GM12801 (cell line): ENCODE measurements at regions not wholly inside any gene's neighbourhood (a gene's known extent, or its start where the extent isn't known, plus 50 kb on each side); places are given as distances from the start of the nearest gene placed in this dataset.

Experiments used
- TF ChIP-seq, protein P1 (sequence below): IDR thresholded peaks from one replicate; pipeline ENCODE4 v1.5.1; 2011; ENCODE audit warnings: control low read depth; ENCODE audit not compliant: insufficient read length; ENCODE audit errors: extremely low read depth

DNA sequence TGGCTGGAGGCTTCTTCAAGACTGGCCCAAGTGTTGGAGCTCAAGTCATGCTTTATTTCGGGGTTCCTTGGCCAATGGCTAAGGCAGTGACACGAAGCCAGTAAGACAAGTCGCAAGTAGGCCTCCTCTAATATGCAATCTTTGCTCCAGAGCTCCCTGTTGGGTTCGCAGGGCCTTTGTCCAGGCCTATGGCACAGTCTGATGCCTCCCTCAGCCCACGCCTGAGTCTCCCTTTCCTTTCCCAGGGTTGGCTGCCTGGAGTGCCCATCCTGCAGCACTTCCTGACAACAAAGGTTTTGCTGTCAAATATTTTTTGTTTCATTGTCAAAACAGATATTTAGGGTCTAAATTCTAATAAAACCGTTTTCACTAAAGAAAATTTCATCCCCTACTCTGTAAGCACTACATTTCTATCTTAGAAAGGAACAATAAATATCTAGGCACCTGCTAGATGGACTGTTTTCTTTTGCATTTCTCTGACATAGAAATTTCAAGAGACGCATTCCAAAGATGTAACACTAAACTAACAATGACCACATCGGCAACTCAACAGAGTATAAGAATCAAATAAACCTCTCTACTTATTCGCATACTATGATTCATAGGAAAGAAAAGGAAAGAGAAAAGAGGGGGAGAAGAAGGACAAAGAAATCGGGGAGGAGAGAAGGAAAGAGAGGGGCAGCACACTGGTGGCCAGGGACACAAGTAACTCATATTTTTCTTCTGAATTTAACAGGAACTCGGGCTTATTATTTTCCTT lies 393.1 kb upstream of the ATP11B start:
- TF ChIP-seq, protein P1, sequence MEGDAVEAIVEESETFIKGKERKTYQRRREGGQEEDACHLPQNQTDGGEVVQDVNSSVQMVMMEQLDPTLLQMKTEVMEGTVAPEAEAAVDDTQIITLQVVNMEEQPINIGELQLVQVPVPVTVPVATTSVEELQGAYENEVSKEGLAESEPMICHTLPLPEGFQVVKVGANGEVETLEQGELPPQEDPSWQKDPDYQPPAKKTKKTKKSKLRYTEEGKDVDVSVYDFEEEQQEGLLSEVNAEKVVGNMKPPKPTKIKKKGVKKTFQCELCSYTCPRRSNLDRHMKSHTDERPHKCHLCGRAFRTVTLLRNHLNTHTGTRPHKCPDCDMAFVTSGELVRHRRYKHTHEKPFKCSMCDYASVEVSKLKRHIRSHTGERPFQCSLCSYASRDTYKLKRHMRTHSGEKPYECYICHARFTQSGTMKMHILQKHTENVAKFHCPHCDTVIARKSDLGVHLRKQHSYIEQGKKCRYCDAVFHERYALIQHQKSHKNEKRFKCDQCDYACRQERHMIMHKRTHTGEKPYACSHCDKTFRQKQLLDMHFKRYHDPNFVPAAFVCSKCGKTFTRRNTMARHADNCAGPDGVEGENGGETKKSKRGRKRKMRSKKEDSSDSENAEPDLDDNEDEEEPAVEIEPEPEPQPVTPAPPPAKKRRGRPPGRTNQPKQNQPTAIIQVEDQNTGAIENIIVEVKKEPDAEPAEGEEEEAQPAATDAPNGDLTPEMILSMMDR = no peak

GRCh38 chr3:182400838-182401237 lies 392.5 kb upstream of the ATP11B start:
- TF ChIP-seq, protein P1 = no peak

GRCh38 chr3:182404031-182404430 lies 389.3 kb upstream of the ATP11B start:
- TF ChIP-seq, protein P1 = no peak

GRCh38 chr3:182405759-182406158 lies 387.5 kb upstream of the ATP11B start:
- TF ChIP-seq, protein P1 = no peak

DNA sequence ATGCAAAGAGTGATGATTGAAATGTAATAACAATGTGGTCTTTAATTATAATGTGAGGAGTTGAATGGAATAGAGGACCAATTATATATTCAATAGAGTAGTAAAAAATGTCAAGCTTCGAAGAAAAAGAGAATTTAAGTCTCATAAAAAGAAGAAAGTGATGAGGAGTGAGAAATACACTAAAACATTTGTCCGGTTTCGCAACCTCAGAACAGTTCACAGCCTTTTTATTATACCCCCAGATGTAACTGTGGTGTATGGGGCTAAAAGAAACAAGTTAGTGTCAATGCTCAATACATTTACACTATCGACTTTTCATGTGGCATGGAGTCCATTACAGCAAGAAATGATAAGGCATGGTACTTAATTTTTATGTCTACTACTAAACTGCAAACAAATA lies 386.5 kb upstream of the ATP11B start:
- TF ChIP-seq, protein P1 = no peak

- TF ChIP-seq, protein P1 = no peak
These were observed 383.3 kb upstream of the ATP11B start for GRCh38 chr3:182410051-182410450.

- TF ChIP-seq, protein P1 = no peak
These were observed 381.2 kb upstream of the ATP11B start for GRCh38 chr3:182412066-182412465.
